RWPE2 (cell line): ENCODE measurements at regions not wholly inside any gene's neighbourhood (a gene's known extent, or its start where the extent isn't known, plus 50 kb on each side); places are given as distances from the start of the nearest gene placed in this dataset.
"Not testable (repeated sequence)": the region's sequence is repeated elsewhere in the genome, so short reads cannot be mapped to it uniquely, and the experiment has no call there.

ENCODE experiments used
- ATAC-seq: fragments of 200-7000 bp; cut with Tn5 transposase; 3 replicates; pipeline ENCODE4 v1.9.1; 2021; ENCODE audit warnings: low read depth
- DNase-seq: peaks from one replicate; pipeline ENCODE4 v3.0.0-alpha.2; 2020; ENCODE audit warnings: low spot score
- H3K27ac ChIP-seq: fragments of 450-650 bp; 2 replicates; pipeline ENCODE4 v1.5.1; 2017; ENCODE audit warnings: mild to moderate bottlenecking; ENCODE audit not compliant: poor library complexity, severe bottlenecking
- H3K27me3 ChIP-seq: fragments of 250-450 bp; sonication (Bioruptor Pico); 2 replicates; pipeline ENCODE4 v1.5.1; 2021; ENCODE audit warnings: mild to moderate bottlenecking, moderate library complexity; ENCODE audit not compliant: insufficient read depth, poor library complexity, severe bottlenecking
- H3K36me3 ChIP-seq: fragments of 250-450 bp; sonication (Bioruptor Pico); 2 replicates; pipeline ENCODE4 v1.5.1; 2020; ENCODE audit warnings: low read depth, mild to moderate bottlenecking, moderate library complexity
- H3K4me1 ChIP-seq: fragments of 250-450 bp; sonication (Bioruptor Pico); 2 replicates; pipeline ENCODE4 v1.5.1; 2021; ENCODE audit warnings: mild to moderate bottlenecking, moderate library complexity; ENCODE audit not compliant: insufficient read depth, poor library complexity, severe bottlenecking
- H3K4me3 ChIP-seq: fragments of 250-450 bp; sonication (Bioruptor Pico); 2 replicates; pipeline ENCODE4 v1.5.1; 2021; ENCODE audit warnings: mild to moderate bottlenecking, moderate library complexity; ENCODE audit not compliant: severe bottlenecking
- H3K9me3 ChIP-seq: fragments of 250-450 bp; sonication (Bioruptor Pico); 2 replicates; pipeline ENCODE4 v1.5.1; 2021; ENCODE audit warnings: mild to moderate bottlenecking, moderate library complexity; ENCODE audit not compliant: severe bottlenecking
- TF ChIP-seq, protein P1 (sequence below): fragments of 450-650 bp; IDR thresholded peaks from one replicate; pipeline ENCODE4 v1.5.1; 2017; ENCODE audit warnings: mild to moderate bottlenecking, moderate library complexity; ENCODE audit not compliant: poor library complexity, severe bottlenecking

DNA sequence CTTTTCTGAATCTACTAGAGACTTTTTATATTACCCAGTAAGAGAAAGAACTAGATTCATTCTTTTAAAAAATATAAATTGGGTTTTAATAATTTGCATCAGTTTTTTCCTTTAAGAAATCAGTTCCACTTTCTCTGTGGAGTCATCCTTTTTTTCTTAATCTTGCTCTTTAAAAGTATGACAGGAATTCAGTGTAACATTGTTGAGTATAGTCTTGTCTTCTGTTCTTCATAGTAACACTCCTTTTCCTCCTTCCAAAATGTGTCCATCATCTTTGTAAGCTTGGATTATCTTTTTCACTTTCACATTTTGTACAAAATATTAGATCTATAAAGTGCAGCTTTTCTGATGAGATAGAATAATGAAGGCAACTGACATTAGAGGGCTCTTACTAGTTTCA, 135.4 kb downstream of the HAUS1 start:
- peaks cover 23% of the 10 kb centered on the region for H3K4me1 ChIP-seq
- TF ChIP-seq, protein P1, sequence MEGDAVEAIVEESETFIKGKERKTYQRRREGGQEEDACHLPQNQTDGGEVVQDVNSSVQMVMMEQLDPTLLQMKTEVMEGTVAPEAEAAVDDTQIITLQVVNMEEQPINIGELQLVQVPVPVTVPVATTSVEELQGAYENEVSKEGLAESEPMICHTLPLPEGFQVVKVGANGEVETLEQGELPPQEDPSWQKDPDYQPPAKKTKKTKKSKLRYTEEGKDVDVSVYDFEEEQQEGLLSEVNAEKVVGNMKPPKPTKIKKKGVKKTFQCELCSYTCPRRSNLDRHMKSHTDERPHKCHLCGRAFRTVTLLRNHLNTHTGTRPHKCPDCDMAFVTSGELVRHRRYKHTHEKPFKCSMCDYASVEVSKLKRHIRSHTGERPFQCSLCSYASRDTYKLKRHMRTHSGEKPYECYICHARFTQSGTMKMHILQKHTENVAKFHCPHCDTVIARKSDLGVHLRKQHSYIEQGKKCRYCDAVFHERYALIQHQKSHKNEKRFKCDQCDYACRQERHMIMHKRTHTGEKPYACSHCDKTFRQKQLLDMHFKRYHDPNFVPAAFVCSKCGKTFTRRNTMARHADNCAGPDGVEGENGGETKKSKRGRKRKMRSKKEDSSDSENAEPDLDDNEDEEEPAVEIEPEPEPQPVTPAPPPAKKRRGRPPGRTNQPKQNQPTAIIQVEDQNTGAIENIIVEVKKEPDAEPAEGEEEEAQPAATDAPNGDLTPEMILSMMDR, result no peak
- peaks cover 9% of the 10 kb centered on the region for H3K36me3 ChIP-seq
- H3K4me3 ChIP-seq, result no peak overlapping the region
- DNase-seq (no peak), ATAC-seq (no peak)
- no peak overlapping the region for H3K27ac ChIP-seq
- H3K27me3 ChIP-seq, result no peaks in the 10 kb centered on the region
- H3K9me3 ChIP-seq, result no peaks in the 10 kb centered on the region

DNA sequence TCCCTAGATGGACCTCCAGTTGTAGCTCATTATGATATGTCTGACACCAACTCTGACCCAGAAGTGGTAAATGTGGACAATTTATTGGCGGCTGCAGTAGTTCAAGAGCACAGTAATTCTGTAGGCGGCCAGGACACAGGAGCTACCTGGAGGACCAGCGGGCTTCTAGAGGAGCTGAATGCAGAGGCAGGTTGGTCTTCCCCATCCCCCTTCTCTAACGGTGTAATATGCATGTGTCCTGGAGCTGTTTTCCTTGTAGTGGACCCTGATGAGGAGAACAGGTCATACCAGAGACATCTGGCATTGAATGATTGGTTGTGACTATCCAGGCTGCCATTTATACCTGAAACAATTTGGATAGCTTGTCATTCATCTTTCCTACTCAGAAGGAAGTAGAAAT, 135.8 kb downstream of the HAUS1 start:
- Histone ChIP-seq H3K9me3 (no peaks in the 10 kb centered on the region), H3K27me3 (no peaks in the 10 kb centered on the region), H3K36me3 (peaks cover 9% of the 10 kb centered on the region), H3K27ac (no peak overlapping the region), H3K4me3 (no peak overlapping the region), H3K4me1 (peaks cover 23% of the 10 kb centered on the region)
- no peak for ATAC-seq
- DNase-seq, result no peak
- TF ChIP-seq, protein P1, result no peak

DNA sequence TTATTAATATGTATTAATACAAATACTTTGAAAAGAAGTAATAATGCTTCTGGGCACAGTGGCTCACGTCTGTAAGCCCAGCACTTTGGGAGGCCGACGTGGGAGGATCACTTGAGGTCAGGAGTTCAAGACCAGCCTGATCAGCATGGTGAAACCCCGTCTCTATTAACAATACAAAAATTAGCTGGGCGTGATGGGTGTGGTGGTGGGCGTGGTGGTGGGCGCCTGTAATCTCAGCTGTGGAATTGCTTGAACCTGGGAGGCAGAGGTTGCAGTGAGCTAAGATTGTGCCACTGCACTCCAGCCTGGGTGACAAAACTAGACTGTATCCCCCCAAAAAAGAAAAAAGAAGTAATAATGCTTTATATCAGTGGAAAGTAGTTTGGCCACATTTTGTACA, 137.2 kb downstream of the HAUS1 start:
- not testable (repeated sequence) for H3K9me3 ChIP-seq, H3K27me3 ChIP-seq, H3K36me3 ChIP-seq, H3K27ac ChIP-seq, H3K4me3 ChIP-seq, DNase-seq, ATAC-seq
- H3K4me1 ChIP-seq, result peaks cover 23% of the 10 kb centered on the region

DNA sequence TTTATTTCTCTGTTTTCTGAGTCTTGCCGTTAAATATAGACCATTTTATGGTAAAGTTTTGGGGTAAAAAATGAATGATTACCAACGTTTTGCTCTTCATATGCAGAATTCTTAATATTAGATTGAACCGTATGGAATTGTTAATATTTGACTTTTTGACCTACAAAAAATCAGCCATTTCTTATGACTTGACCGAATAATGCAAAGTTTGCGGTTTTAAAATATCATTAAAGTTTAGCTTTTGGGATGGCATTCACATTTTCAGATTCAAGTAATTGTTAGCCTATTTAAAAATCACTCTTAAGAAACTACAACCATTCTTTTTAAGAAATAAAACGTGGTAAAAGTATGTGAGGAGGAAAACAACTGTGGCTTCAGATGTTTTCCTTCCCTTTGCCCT, 138.0 kb downstream of the HAUS1 start:
- TF ChIP-seq, protein P1, result no peak
- Histone ChIP-seq H3K27ac (no peak overlapping the region), H3K36me3 (peaks cover 6% of the 10 kb centered on the region), H3K9me3 (no peaks in the 10 kb centered on the region), H3K4me1 (peaks cover 23% of the 10 kb centered on the region), H3K27me3 (no peaks in the 10 kb centered on the region), H3K4me3 (no peak overlapping the region)
- ATAC-seq (no peak), DNase-seq (no peak)

DNA sequence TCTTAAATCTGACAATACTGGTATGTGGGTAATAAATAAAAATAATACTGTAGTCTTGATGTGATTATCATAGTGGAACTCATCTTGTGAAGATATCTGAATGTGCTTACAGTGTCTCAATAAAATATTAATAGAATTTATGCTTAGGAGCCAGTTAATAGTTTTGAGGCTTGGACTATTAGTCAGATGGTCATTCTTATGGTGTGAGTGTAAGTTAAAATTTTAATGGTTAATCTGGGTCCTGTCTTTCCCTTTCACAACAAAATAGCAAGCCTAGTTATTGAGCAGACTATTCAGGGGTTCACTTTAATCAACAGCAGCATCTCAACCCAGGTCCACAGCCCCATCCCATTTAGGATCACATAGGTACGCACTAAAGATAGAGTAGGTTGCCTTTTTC, 138.9 kb downstream of the HAUS1 start:
- no peak for ATAC-seq
- Histone ChIP-seq H3K27ac (no peak overlapping the region), H3K36me3 (peaks cover 6% of the 10 kb centered on the region), H3K4me3 (no peak overlapping the region), H3K4me1 (peaks cover 21% of the 10 kb centered on the region), H3K9me3 (no peaks in the 10 kb centered on the region), H3K27me3 (no peaks in the 10 kb centered on the region)
- DNase-seq, result no peak
- TF ChIP-seq, protein P1, result no peak
